ENCODE measurements at regions not wholly inside any gene's neighbourhood (a gene's known extent, or its start where the extent isn't known, plus 50 kb on each side); places are given as distances from the start of the nearest gene placed in this dataset.

GRCh38 chr2:34844629-34845028, 1245.5 kb upstream of the FAM98A start:
- no peak for TF ChIP-seq TCF12 (IDR thresholded peaks at IDR 0.05; ENCODE audit: low read depth, low read length)
- no peak for TF ChIP-seq RAD21 (IDR thresholded peaks at IDR 0.05; ENCODE audit: insufficient read depth, low read depth, low read length)
- TF ChIP-seq ZBTB33 (IDR thresholded peaks at IDR 0.05), result no peak
- TF ChIP-seq, protein P1, sequence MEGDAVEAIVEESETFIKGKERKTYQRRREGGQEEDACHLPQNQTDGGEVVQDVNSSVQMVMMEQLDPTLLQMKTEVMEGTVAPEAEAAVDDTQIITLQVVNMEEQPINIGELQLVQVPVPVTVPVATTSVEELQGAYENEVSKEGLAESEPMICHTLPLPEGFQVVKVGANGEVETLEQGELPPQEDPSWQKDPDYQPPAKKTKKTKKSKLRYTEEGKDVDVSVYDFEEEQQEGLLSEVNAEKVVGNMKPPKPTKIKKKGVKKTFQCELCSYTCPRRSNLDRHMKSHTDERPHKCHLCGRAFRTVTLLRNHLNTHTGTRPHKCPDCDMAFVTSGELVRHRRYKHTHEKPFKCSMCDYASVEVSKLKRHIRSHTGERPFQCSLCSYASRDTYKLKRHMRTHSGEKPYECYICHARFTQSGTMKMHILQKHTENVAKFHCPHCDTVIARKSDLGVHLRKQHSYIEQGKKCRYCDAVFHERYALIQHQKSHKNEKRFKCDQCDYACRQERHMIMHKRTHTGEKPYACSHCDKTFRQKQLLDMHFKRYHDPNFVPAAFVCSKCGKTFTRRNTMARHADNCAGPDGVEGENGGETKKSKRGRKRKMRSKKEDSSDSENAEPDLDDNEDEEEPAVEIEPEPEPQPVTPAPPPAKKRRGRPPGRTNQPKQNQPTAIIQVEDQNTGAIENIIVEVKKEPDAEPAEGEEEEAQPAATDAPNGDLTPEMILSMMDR (IDR thresholded peaks at IDR 0.05 in 2 of 3, conservative IDR thresholded peaks at IDR 0.05 in 1 of 3; ENCODE audit: control insufficient read depth in 2 of 3, extremely low read depth in 1 of 3, insufficient read depth in 1 of 3, low read depth in 3 of 3, low read length in 3 of 3), result no peak
- TF ChIP-seq NFYB (IDR thresholded peaks at IDR 0.05; ENCODE audit: insufficient read depth, low read depth, low read length), result no peak
- no peak for TF ChIP-seq POLR2AphosphoS5 (IDR thresholded peaks at IDR 0.05; ENCODE audit: low read length)
- TF ChIP-seq ELK1 (IDR thresholded peaks at IDR 0.05; ENCODE audit: low read depth, low read length), result no peak
- no peak for TF ChIP-seq ZNF622 (IDR thresholded peaks at IDR 0.05)
- no peak for TF ChIP-seq CHD2 (IDR thresholded peaks at IDR 0.05; ENCODE audit: borderline replicate concordance, low read depth, low read length)

All from GM12878 (cell line).